ENCODE measurements at regions not wholly inside any gene's neighbourhood (a gene's known extent, or its start where the extent isn't known, plus 50 kb on each side); places are given as distances from the start of the nearest gene placed in this dataset.

GRCh38 chr2:181149056-181149455 is 168.7 kb downstream of the UBE2E3 start:
- no peak for DNase-seq (ENCODE audit: low read depth, low spot score)

GRCh38 chr2:181152226-181152625 is 171.8 kb downstream of the UBE2E3 start:
- no peak for DNase-seq (ENCODE audit: low read depth, low spot score)

GRCh38 chr2:181152701-181153100 is 172.3 kb downstream of the UBE2E3 start:
- no peak for DNase-seq (ENCODE audit: low read depth, low spot score)

GRCh38 chr2:181153886-181154285 is 173.5 kb downstream of the UBE2E3 start:
- DNase-seq (ENCODE audit: low read depth, low spot score) = no peak

- DNase-seq (ENCODE audit: low read depth, low spot score) = no peak
Measured at GRCh38 chr2:181157326-181157725, 176.9 kb downstream of the UBE2E3 start.

- no peak for DNase-seq (ENCODE audit: low read depth, low spot score)
Measured at GRCh38 chr2:181158427-181158826, 178.0 kb downstream of the UBE2E3 start.

GRCh38 chr2:181161615-181162014 is 181.2 kb downstream of the UBE2E3 start:
- DNase-seq (ENCODE audit: low read depth, low spot score) = no peak

GRCh38 chr2:181163139-181163538 is 182.7 kb downstream of the UBE2E3 start:
- DNase-seq (ENCODE audit: low read depth, low spot score) = no peak

GRCh38 chr2:181163691-181164090 is 183.3 kb downstream of the UBE2E3 start:
- no peak for DNase-seq (ENCODE audit: low read depth, low spot score)

GRCh38 chr2:181164699-181165098 is 184.3 kb downstream of the UBE2E3 start:
- no peak for DNase-seq (ENCODE audit: low read depth, low spot score)

- no peak for DNase-seq (ENCODE audit: low read depth, low spot score)
Measured at GRCh38 chr2:181165199-181165868, 184.9 kb downstream of the UBE2E3 start.

- no peak for DNase-seq (ENCODE audit: low read depth, low spot score)
Measured at GRCh38 chr2:181169503-181169902, 189.1 kb downstream of the UBE2E3 start.

GRCh38 chr2:181170256-181170655 is 189.9 kb downstream of the UBE2E3 start:
- DNase-seq (ENCODE audit: low read depth, low spot score) = no peak

GRCh38 chr2:181172676-181173075 is 192.3 kb downstream of the UBE2E3 start:
- no peak for DNase-seq (ENCODE audit: low read depth, low spot score)

- DNase-seq (ENCODE audit: low read depth, low spot score) = no peak
Measured at GRCh38 chr2:181174611-181175580, 194.5 kb downstream of the UBE2E3 start.

- DNase-seq (ENCODE audit: low read depth, low spot score) = no peak
Measured at GRCh38 chr2:181176540-181176939, 196.1 kb downstream of the UBE2E3 start.

- no peak for DNase-seq (ENCODE audit: low read depth, low spot score)
Measured at GRCh38 chr2:181177376-181177775, 197.0 kb downstream of the UBE2E3 start.

- no peak for DNase-seq (ENCODE audit: low read depth, low spot score)
Measured at GRCh38 chr2:181178130-181178529, 197.7 kb downstream of the UBE2E3 start.

- DNase-seq (ENCODE audit: low read depth, low spot score) = peak; percentile 11
Measured at GRCh38 chr2:181178823-181179412, 198.5 kb downstream of the UBE2E3 start.

GRCh38 chr2:181183878-181184542 is 203.6 kb downstream of the UBE2E3 start:
- no peak for DNase-seq (ENCODE audit: low read depth, low spot score)

GRCh38 chr2:181185421-181185820 is 205.0 kb downstream of the UBE2E3 start:
- DNase-seq (ENCODE audit: low read depth, low spot score) = no peak

GRCh38 chr2:181185948-181186347 is 205.5 kb downstream of the UBE2E3 start:
- DNase-seq (ENCODE audit: low read depth, low spot score) = no peak

All from activated naive CD8-positive, alpha-beta T cell treated with anti-CD3 and anti-CD28 coated beads, Interleukin-2, amount 50 U/mL, for 16 hours (primary cell).